GM12801 (cell line): ENCODE measurements at regions not wholly inside any gene's neighbourhood (a gene's known extent, or its start where the extent isn't known, plus 50 kb on each side); places are given as distances from the start of the nearest gene placed in this dataset.

ENCODE experiments used
- CTCF ChIP-seq: IDR thresholded peaks from one replicate; pipeline ENCODE4 v1.5.1; 2011; ENCODE audit warnings: control low read depth; ENCODE audit not compliant: insufficient read length; ENCODE audit errors: extremely low read depth

- no peak for TF ChIP-seq CTCF
These were observed 1523.5 kb downstream of the AACS start for GRCh38 chr12:126588586-126589249.

- no peak for TF ChIP-seq CTCF
These were observed 1526.3 kb downstream of the AACS start for GRCh38 chr12:126591533-126591932.

- TF ChIP-seq CTCF, result no peak
These were observed 1536.2 kb downstream of the AACS start for GRCh38 chr12:126601184-126602170.

- TF ChIP-seq CTCF, result no peak
These were observed 1537.4 kb downstream of the AACS start for GRCh38 chr12:126602612-126603011.

- TF ChIP-seq CTCF, result no peak
These were observed 1541.9 kb downstream of the AACS start for GRCh38 chr12:126607157-126607556.

- TF ChIP-seq CTCF, result no peak
These were observed 1542.6 kb downstream of the AACS start for GRCh38 chr12:126607867-126608266.

- TF ChIP-seq CTCF, result no peak
These were observed 1543.5 kb downstream of the AACS start for GRCh38 chr12:126608607-126609175.
